ENCODE measurements at regions not wholly inside any gene's neighbourhood (a gene's known extent, or its start where the extent isn't known, plus 50 kb on each side); places are given as distances from the start of the nearest gene placed in this dataset.

- TF ChIP-seq CTCF (optimal IDR thresholded peaks at IDR 0.05 in 1 of 3, IDR thresholded peaks at IDR 0.05 in 1 of 3, conservative IDR thresholded peaks at IDR 0.05 in 1 of 3; ENCODE audit: extremely low read depth in 1 of 3, insufficient read depth in 2 of 3, low read length in 3 of 3) (no peak), EZH2 (IDR thresholded peaks at IDR 0.05; ENCODE audit: low read length) (no peak)
Measured at GRCh38 chr4:17027495-17027894, 129.1 kb upstream of the LDB2 start.

Measured in keratinocyte (primary cell).